H9 (cell line): ENCODE measurements at regions not wholly inside any gene's neighbourhood (a gene's known extent, or its start where the extent isn't known, plus 50 kb on each side); places are given as distances from the start of the nearest gene placed in this dataset.

Experiments used
- DNase-seq: peaks from one replicate; pipeline ENCODE4 v3.0.0-alpha.2; 2017
- H2AFZ ChIP-seq: one replicate; pipeline ENCODE4 v1.6.1; 2013; ENCODE audit warnings: mild to moderate bottlenecking, low read length, control low read depth, moderate library complexity
- H2AK5ac ChIP-seq: 2 replicates; pipeline ENCODE4 v1.6.1; 2013; ENCODE audit warnings: low read length, control low read depth, mixed read lengths; ENCODE audit not compliant: insufficient read length
- H2BK120ac ChIP-seq: one replicate; pipeline ENCODE4 v1.6.1; 2013; ENCODE audit warnings: low read depth, mild to moderate bottlenecking, low read length, control low read depth, inconsistent platforms; ENCODE audit not compliant: poor library complexity, severe bottlenecking
- H2BK12ac ChIP-seq: 2 replicates; pipeline ENCODE4 v1.6.1; 2013; ENCODE audit warnings: low read length, control low read depth, mixed read lengths, low read depth; ENCODE audit not compliant: insufficient read length
- H2BK15ac ChIP-seq: 2 replicates; pipeline ENCODE4 v1.6.1; 2013; ENCODE audit warnings: low read depth, low read length, control low read depth
- H2BK20ac ChIP-seq: one replicate; pipeline ENCODE4 v1.6.1; 2013; ENCODE audit warnings: low read depth, mild to moderate bottlenecking, low read length, control low read depth, inconsistent platforms; ENCODE audit not compliant: poor library complexity, severe bottlenecking
- H2BK5ac ChIP-seq: 2 replicates; pipeline ENCODE4 v1.6.1; 2013; ENCODE audit warnings: low read length, control low read depth, mixed read lengths; ENCODE audit not compliant: insufficient read length
- H3K14ac ChIP-seq: 2 replicates; pipeline ENCODE4 v1.6.1; 2013; ENCODE audit warnings: low read length, control low read depth; ENCODE audit not compliant: insufficient read depth
- H3K18ac ChIP-seq: 2 replicates; pipeline ENCODE4 v1.6.1; 2013; ENCODE audit warnings: low read depth, mild to moderate bottlenecking, mixed read lengths, low read length, control low read depth; ENCODE audit not compliant: insufficient read length
- H3K23ac ChIP-seq: 2 replicates; pipeline ENCODE4 v1.6.1; 2013; ENCODE audit warnings: low read length, control low read depth, mixed read lengths, low read depth; ENCODE audit not compliant: insufficient read length
- H3K23me2 ChIP-seq: 2 replicates; pipeline ENCODE4 v1.6.1; 2013; ENCODE audit warnings: low read depth, mild to moderate bottlenecking, mixed read lengths, low read length, control low read depth; ENCODE audit not compliant: insufficient read length, poor library complexity, severe bottlenecking
- H3K27ac ChIP-seq: 2 replicates; pipeline ENCODE4 v1.5.1; 2013; ENCODE audit warnings: low read length, control low read depth, mixed read lengths, low read depth; ENCODE audit not compliant: insufficient read length
- H3K27me3 ChIP-seq: 2 replicates; pipeline ENCODE4 v1.6.1; 2013; ENCODE audit warnings: low read length, control low read depth, inconsistent platforms; ENCODE audit not compliant: insufficient read depth
- H3K4ac ChIP-seq: 2 replicates; pipeline ENCODE4 v1.6.1; 2013; ENCODE audit warnings: low read depth, mild to moderate bottlenecking, control low read depth, inconsistent platforms, low read length, moderate library complexity
- H3K4me1 ChIP-seq: 2 replicates; pipeline ENCODE4 v1.6.1; 2013; ENCODE audit warnings: low read length, control low read depth, inconsistent platforms; ENCODE audit not compliant: insufficient read depth
- H3K4me2 ChIP-seq: 2 replicates; pipeline ENCODE4 v1.6.1; 2013; ENCODE audit warnings: low read length, control low read depth, mixed read lengths; ENCODE audit not compliant: insufficient read length, insufficient read depth
- H3K56ac ChIP-seq: 2 replicates; pipeline ENCODE4 v1.6.1; 2013; ENCODE audit warnings: low read depth, mild to moderate bottlenecking, mixed read lengths, low read length, control low read depth; ENCODE audit not compliant: insufficient read length
- H3K79me1 ChIP-seq: 2 replicates; pipeline ENCODE4 v1.6.1; 2013; ENCODE audit warnings: low read depth, mild to moderate bottlenecking, moderate library complexity, low read length, control low read depth, inconsistent platforms; ENCODE audit not compliant: insufficient read depth, poor library complexity, severe bottlenecking
- H3K79me2 ChIP-seq: 2 replicates; pipeline ENCODE4 v1.6.1; 2013; ENCODE audit warnings: low read length, control low read depth, inconsistent platforms; ENCODE audit not compliant: insufficient read depth
- H3K9ac ChIP-seq: 2 replicates; pipeline ENCODE4 v1.6.1; 2013; ENCODE audit warnings: low read length, control low read depth, mixed read lengths; ENCODE audit not compliant: insufficient read length; ENCODE audit errors: extremely low read depth
- H3K9me3 ChIP-seq: one replicate; pipeline ENCODE4 v1.6.1; 2013; ENCODE audit warnings: low read depth, low read length, inconsistent platforms; ENCODE audit not compliant: control insufficient read depth
- H3T11ph ChIP-seq: one replicate; pipeline ENCODE4 v1.6.1; 2013; ENCODE audit warnings: mild to moderate bottlenecking, low read length, control low read depth, inconsistent platforms
- H4K20me1 ChIP-seq: one replicate; pipeline ENCODE4 v1.6.1; 2013; ENCODE audit not compliant: control insufficient read depth, insufficient read length, insufficient read depth
- H4K5ac ChIP-seq: 2 replicates; pipeline ENCODE4 v1.6.1; 2013; ENCODE audit warnings: low read depth, mild to moderate bottlenecking, mixed read lengths, low read length, control low read depth; ENCODE audit not compliant: insufficient read length
- H4K8ac ChIP-seq: replicated peaks from 2 replicates; pipeline ENCODE4 v1.6.1; 2013; ENCODE audit warnings: low read length, control low read depth, mixed read lengths, low read depth; ENCODE audit not compliant: insufficient read length
- H4K91ac ChIP-seq: 2 replicates; pipeline ENCODE4 v1.6.1; 2013; ENCODE audit warnings: low read depth, mild to moderate bottlenecking, moderate library complexity, mixed read lengths, low read length, control low read depth; ENCODE audit not compliant: insufficient read length
- H3K27ac Mint-ChIP-seq, 3 experiments: 2 replicates in 2 of 3; 3 replicates in 1 of 3; pipeline ENCODE4 v1.8.0; 2020 to 2021; ENCODE audit warnings: mixed read lengths in 3 of 3, mild to moderate bottlenecking in 1 of 3, moderate library complexity in 1 of 3
- H3K27me3 Mint-ChIP-seq: 2 replicates; pipeline ENCODE4 v1.8.0; 2021; ENCODE audit warnings: low read depth, mild to moderate bottlenecking, moderate library complexity, mixed read lengths
- H3K36me3 Mint-ChIP-seq, 3 experiments: 2 replicates in 2 of 3; 3 replicates in 1 of 3; pipeline ENCODE4 v1.8.0; 2020 to 2021; ENCODE audit warnings: low read depth in 3 of 3, mixed read lengths in 3 of 3; ENCODE audit not compliant: insufficient read depth in 1 of 3
- H3K4me1 Mint-ChIP-seq, 2 experiments: 2 replicates each; pipeline ENCODE4 v1.8.0; 2020; ENCODE audit warnings: mixed read lengths in 2 of 2
- H3K4me3 Mint-ChIP-seq, 2 experiments: 2 replicates in 1 of 2; 3 replicates in 1 of 2; pipeline ENCODE4 v1.8.0; 2020 to 2021; ENCODE audit warnings: mild to moderate bottlenecking in 2 of 2, mixed read lengths in 2 of 2, moderate library complexity in 1 of 2
- H3K9me3 Mint-ChIP-seq, 2 experiments: 2 replicates in 1 of 2; 3 replicates in 1 of 2; pipeline ENCODE4 v1.8.0; 2020; ENCODE audit warnings: mild to moderate bottlenecking in 2 of 2, mixed read lengths in 2 of 2, moderate library complexity in 1 of 2
- WGBS: extraction: QIAGEN DNeasy Blood & Tissue Kit; methylation state at CpG from one replicate; pipeline ENCODE4 v1.1.7; 2013; ENCODE audit warnings: missing lambda C conversion rate, low lambda C conversion rate, mixed read lengths; ENCODE audit not compliant: insufficient read length; ENCODE audit errors: extremely low coverage; 5-methylcytosine and 5-hydroxymethylcytosine counted together
- TF ChIP-seq, protein P1 (sequence below): fragments of 200-600 bp; sonication (generic); conservative IDR thresholded peaks from 3 replicates; pipeline ENCODE4 v1.8.0; 2021; ENCODE audit warnings: antibody characterized with exemption, mild to moderate bottlenecking

DNA sequence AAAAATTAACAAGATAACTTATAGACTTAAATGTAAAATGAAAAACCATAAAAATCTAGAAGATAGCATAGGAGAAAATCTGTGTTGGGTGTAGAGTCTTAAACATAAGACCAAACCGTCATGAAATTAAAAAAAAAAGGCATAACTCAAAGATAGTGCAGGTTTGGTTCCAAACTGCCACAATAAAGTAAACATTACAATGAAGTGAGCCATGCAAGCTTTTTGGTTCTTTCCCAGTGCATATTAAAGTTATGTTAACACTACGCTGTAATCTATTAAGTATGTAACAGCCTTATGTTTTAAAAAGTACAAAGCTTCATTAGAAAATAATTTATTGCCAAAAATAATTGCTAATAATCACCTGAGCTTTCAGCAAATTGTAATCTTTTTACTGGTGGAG lies 1366.5 kb upstream of the LRRTM3 start:
- Histone ChIP-seq H3K23me2 (no peaks in the 10 kb centered on the region), H3K27ac (no peak overlapping the region), H2BK120ac (no peak overlapping the region), H3K23ac (no peak overlapping the region), H4K8ac (no peak overlapping the region), H3K14ac (no peak overlapping the region), H4K5ac (no peak overlapping the region), H3T11ph (no peak overlapping the region), H3K79me2 (no peaks in the 10 kb centered on the region), H3K4ac (no peak overlapping the region), H3K56ac (no peak overlapping the region), H4K20me1 (no peaks in the 10 kb centered on the region), H2BK15ac (no peak overlapping the region), H2BK5ac (no peak overlapping the region), H3K9me3 (no peaks in the 10 kb centered on the region), H2BK20ac (no peak overlapping the region), H3K18ac (no peak overlapping the region), H2AFZ (no peak overlapping the region), H3K27me3 (no peaks in the 10 kb centered on the region), H2AK5ac (no peak overlapping the region), H3K79me1 (no peaks in the 10 kb centered on the region), H3K4me1 (no peaks in the 10 kb centered on the region), H3K9ac (no peak overlapping the region), H4K91ac (no peak overlapping the region), H2BK12ac (no peak overlapping the region), H3K4me2 (no peak overlapping the region)
- Mint-ChIP-seq H3K4me1 (0 out of 4 replicates have a peak, but pooled peaks cover 0 to 3% of the 10 kb centered on the region in 2 experiments), H3K36me3 (no peaks in the 10 kb centered on the region), H3K27ac (no peak overlapping the region), H3K4me3 (no peak overlapping the region), H3K27me3 (no peaks in the 10 kb centered on the region), H3K9me3 (no peaks in the 10 kb centered on the region; a peak in 1 of 5 replicates)
- DNase-seq = no peak
- TF ChIP-seq, protein P1, sequence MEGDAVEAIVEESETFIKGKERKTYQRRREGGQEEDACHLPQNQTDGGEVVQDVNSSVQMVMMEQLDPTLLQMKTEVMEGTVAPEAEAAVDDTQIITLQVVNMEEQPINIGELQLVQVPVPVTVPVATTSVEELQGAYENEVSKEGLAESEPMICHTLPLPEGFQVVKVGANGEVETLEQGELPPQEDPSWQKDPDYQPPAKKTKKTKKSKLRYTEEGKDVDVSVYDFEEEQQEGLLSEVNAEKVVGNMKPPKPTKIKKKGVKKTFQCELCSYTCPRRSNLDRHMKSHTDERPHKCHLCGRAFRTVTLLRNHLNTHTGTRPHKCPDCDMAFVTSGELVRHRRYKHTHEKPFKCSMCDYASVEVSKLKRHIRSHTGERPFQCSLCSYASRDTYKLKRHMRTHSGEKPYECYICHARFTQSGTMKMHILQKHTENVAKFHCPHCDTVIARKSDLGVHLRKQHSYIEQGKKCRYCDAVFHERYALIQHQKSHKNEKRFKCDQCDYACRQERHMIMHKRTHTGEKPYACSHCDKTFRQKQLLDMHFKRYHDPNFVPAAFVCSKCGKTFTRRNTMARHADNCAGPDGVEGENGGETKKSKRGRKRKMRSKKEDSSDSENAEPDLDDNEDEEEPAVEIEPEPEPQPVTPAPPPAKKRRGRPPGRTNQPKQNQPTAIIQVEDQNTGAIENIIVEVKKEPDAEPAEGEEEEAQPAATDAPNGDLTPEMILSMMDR = no peak
- WGBS = no CpG with 5 or more reads among the region's 2 CpGs
